GM18858 (cell line): ENCODE measurements at regions not wholly inside any gene's neighbourhood (a gene's known extent, or its start where the extent isn't known, plus 50 kb on each side); places are given as distances from the start of the nearest gene placed in this dataset.
"Not testable (repeated sequence)": the region's sequence is repeated elsewhere in the genome, so short reads cannot be mapped to it uniquely, and the experiment has no call there.

Experiments
- ATAC-seq: cut with Tn5 transposase; IDR thresholded peaks from one replicate; pipeline ENCODE4 v1.9.1; 2021; ENCODE audit not compliant: unreplicated experiment

GRCh38 chr5:51802551-51803184 lies 419.4 kb downstream of the ISL1 start:
- ATAC-seq: no peak

GRCh38 chr5:51806677-51807076 lies 423.4 kb downstream of the ISL1 start:
- no peak for ATAC-seq

GRCh38 chr5:51810592-51810991 lies 427.3 kb downstream of the ISL1 start:
- no peak for ATAC-seq

DNA sequence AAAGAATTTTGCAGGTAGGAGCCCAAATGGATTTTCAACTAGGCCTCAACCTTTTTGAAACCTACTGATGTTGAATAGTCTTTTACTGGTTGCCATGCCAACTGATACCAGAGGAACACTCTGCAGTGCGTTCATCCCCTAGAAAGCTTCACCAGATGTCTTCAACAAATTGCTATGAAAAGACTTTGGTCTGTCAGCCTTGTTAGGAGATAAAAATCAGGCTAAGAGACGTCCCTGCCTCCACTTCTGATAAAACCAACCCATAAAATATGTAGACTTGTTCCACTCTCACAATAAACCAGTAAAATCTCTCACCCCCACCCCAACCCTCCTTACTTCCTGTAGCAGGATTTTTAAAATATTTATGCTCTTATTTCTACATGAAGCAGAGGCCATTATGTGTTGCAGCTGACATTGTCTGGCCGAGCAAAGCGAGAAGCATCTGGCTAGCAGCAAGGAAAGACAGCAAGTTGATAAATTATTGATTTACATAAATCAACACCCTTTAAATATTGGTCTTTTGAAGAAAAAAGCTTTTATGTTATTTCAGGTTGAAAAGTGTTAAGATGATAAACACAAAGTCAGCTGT lies 428.7 kb downstream of the ISL1 start:
- no peak for ATAC-seq

DNA sequence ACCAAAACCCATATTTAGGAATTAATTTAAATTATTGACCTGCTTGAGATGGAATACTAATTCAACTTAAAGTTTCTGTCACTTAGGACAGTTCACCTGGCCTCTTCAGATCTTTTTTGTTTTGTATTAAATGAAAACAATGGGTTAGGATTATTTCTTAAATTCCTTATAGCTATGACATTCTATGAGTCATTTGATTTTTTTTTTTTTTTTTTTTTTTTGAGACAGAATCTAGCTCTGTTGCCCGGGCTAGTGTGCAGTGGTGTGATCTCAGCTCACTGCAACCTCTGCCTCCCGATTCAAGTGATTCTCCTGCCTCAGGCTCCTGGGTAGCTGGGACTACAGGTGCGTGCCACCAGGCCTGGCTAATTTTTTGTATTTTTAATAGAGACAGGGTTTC lies 431.6 kb downstream of the ISL1 start:
- ATAC-seq: not testable (repeated sequence)

DNA sequence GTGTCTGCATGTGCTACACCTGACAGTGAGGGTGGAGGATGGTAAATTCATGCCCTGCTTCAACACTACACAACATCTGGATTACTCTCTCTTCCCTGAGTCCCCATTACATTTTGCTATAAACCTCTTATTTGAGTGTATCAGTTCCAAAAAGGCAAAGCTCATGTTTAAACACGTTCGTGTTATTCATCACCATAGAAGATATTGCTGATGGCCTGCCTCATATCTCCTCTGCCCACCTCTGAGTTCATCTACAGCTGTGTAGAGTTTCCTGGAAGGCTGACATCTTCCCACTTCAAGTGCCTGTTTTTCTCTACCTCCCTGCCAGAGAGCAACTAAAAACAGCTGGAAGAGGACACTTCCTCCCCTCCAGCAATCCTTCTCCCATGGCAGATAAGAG lies 433.2 kb downstream of the ISL1 start:
- no peak for ATAC-seq

DNA sequence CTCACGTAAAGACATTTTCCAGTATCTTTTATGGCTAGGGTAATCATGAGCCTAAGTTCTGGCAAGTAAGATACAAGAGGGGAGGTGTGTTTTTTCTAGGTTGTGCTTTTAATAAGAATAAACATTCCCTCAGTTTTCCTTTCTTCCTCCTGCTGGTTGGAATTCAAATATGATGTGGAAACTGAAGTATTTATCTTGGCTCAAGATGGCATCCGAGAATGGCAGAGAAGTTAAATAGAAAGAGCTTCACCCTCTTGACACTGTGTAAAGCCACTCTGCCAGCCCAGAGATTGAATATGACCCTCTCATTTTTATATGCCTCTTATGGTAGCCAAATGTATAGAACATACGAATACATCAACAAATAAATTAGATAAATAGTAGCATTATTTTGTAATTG lies 438.4 kb downstream of the ISL1 start:
- no peak for ATAC-seq

- no peak for ATAC-seq
These were observed 446.0 kb downstream of the ISL1 start for GRCh38 chr5:51829230-51829629.

DNA sequence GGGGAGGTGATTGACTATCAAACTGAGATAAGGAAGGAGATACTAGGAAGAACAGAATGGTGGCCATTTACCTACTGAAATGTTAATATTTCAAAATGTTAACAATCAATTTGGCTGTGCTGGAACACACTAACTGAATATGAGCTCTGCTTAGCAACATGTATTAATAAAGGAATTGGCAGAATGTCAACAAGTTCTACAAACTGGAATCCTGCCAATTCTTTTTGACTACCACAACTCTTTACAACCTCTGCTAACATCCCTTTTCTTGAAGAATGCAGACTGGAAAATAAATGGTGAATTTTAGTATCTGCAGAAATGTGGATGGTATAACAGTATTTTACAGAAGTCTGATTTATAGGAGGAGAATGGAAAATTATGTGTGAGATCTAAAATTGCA lies 446.4 kb downstream of the ISL1 start:
- no peak for ATAC-seq

GRCh38 chr5:51832934-51833470 lies 449.8 kb downstream of the ISL1 start:
- no peak for ATAC-seq

DNA sequence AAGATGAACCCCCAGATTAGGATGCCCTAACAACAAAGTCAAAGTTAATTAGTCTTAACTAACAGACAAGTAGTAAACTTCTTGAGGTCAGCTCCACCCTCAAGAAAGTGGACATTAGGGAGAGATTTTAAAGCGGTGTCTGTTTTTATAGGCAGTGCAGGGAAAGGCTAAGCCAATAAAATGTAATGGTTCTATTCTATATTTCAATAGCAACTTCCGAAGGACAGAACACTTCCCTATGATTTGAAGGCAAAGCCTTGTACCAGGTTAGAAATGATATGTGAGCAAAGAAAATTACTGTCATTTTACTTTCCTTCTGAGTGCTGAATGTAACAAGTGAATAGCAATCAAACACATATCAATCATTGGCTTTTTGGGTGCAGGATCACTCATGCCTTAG lies 455.2 kb downstream of the ISL1 start:
- ATAC-seq: no peak

DNA sequence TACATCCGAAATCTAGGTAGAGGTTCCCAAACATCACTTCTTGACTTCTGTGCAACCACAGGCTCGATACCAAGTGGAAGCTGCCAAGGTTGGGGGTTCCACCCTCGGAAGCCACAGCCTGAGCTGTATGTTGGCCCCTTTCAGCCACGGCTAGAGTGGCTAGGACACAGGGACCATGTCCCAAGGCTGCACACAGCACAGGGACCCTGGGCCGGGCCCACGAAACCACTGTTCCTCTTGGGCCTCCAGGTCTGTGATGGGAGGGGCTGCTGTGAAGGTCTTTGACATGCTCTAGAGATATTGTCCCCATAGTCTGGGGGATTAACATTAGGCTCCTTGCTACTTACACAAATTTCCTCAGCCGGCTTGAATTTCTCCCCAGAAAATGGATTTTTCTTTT lies 460.6 kb downstream of the ISL1 start:
- no peak for ATAC-seq

GRCh38 chr5:51846015-51846414 lies 462.8 kb downstream of the ISL1 start:
- ATAC-seq: no peak

DNA sequence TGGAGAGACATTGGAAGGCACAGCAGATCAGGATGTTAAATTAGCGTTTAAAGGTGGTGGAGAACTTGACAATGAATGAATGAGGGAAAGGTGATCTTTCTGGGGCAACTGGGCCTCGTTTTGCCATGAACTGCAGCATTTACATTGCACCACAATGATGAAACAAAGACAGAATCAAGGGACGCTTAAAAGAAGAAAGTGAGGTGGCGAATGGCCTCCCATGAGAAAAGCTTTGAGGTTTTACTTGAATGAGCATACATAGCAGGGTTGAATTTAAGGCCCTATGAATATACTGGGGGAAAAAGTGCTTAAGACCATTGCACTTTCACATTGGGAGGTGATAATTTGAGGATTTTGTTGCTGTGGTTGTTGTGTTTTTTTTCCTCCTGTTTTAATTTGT lies 476.4 kb downstream of the ISL1 start:
- no peak for ATAC-seq

GRCh38 chr5:51860532-51861018 lies 477.3 kb downstream of the ISL1 start:
- no peak for ATAC-seq

DNA sequence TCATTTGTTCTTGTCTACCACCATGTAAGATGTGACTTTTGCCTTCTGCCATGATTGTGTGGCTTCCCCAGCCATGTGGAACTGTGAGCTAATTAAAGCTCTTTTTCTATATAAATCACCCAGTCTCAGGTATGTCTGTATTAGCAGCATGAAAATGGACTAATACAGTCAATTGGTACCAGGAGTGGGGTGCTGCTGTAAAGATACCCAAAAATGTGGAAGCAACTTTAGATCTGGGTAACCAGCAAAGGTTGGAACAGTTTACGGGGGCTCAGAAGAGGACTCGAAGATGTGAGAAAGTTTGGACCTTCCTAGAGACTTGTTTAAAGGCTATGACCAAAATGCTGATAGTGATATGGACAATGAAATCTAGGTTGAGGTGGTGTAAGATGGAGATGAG lies 488.9 kb downstream of the ISL1 start:
- ATAC-seq: no peak

- ATAC-seq: no peak
These were observed 498.7 kb downstream of the ISL1 start for GRCh38 chr5:51881901-51882300.

GRCh38 chr5:51882647-51883046 lies 499.4 kb downstream of the ISL1 start:
- no peak for ATAC-seq

- no peak for ATAC-seq
These were observed 506.5 kb downstream of the ISL1 start for GRCh38 chr5:51889703-51890102.

GRCh38 chr5:51890435-51891116 lies 507.3 kb downstream of the ISL1 start:
- no peak for ATAC-seq

GRCh38 chr5:51892680-51893079 lies 509.4 kb downstream of the ISL1 start:
- ATAC-seq: no peak

DNA sequence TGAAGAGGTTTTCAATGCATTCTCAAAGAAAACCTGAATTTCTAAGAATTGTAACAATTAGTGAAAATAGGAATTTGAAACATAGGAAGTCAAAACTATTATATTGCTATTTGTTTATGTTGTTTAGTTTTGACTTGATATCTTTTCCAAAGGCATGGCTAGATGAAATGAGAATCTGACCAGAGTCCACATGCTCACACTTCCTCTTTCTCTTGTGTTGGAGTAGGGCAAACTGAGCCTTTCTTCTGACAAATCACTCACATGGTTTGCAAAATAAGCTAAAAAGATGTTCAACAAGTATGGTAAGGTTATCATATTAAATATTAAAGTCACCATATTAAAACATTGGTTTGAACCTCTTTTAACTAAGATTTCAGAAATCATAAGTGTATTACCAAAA lies 512.6 kb downstream of the ISL1 start:
- no peak for ATAC-seq
